ENCODE measurements at regions not wholly inside any gene's neighbourhood (a gene's known extent, or its start where the extent isn't known, plus 50 kb on each side); places are given as distances from the start of the nearest gene placed in this dataset.

- ATAC-seq = no peak
- no peak overlapping the region for H3K9ac ChIP-seq (ENCODE audit: control insufficient read depth, insufficient read depth, low read length)
- ChIA-PET SMC1A (ENCODE audit: uncharacterized antibody, unreplicated experiment) (no interaction called here), CTCF (no interaction called here), POLR2A (no interaction called here), RAD21 (ENCODE audit: unreplicated experiment) (no interaction called here)
- WGBS (ENCODE audit: insufficient coverage, insufficient replicate concordance, low lambda C conversion rate, missing lambda C conversion rate) = 46% methylated on average over 2 of the region's 2 CpGs
- BruUV-seq (replicated peaks) = no TSS peak
- H3K27me3 ChIP-seq (replicated peaks in 1 of 2; ENCODE audit: control insufficient read depth in 2 of 2, insufficient read depth in 2 of 2, low read length in 1 of 2) = no peaks in the 10 kb centered on the region
- no peak for DNase-seq (ENCODE audit: low read depth, low spot score)
- no peak overlapping the region for H3K27ac ChIP-seq (ENCODE audit: control insufficient read depth, insufficient read depth)
- no peaks in the 10 kb centered on the region for H3K9me3 ChIP-seq (replicated peaks; ENCODE audit: control insufficient read depth, insufficient read depth, low read length)
- H3K79me2 ChIP-seq (ENCODE audit: control insufficient read depth, insufficient read depth, low read length) = no peaks in the 10 kb centered on the region
- no peak overlapping the region for H2AFZ ChIP-seq (ENCODE audit: control insufficient read depth, low read depth, low read length)
- H4K20me1 ChIP-seq (ENCODE audit: control insufficient read depth, insufficient read depth) = no peaks in the 10 kb centered on the region
- in situ Hi-C loops (cut with MboI) (no loop called here), intact Hi-C loops (cut with micrococcal nuclease; ENCODE audit: unreplicated experiment) (no loop called here)
- no peaks in the 10 kb centered on the region for H3K4me1 ChIP-seq (ENCODE audit: control insufficient read depth, insufficient read depth, low read length)
- no peaks in the 10 kb centered on the region for H3K36me3 ChIP-seq (ENCODE audit: control insufficient read depth in 2 of 2, insufficient read depth in 2 of 2, low read length in 1 of 2)
- no peak overlapping the region for H3K4me3 ChIP-seq
- FAIRE-seq = no peak
- no peak overlapping the region for H3K4me2 ChIP-seq (ENCODE audit: control insufficient read depth, insufficient read depth)
- no peak for TF ChIP-seq SIN3A (IDR thresholded peaks at IDR 0.05; ENCODE audit: low read depth, low read length)
- TF ChIP-seq CHD4 (IDR thresholded peaks at IDR 0.05) = no peak
- TF ChIP-seq HDAC2 (IDR thresholded peaks at IDR 0.05) = no peak
- no peak for TF ChIP-seq TCF12 (IDR thresholded peaks at IDR 0.05; ENCODE audit: low read depth, low read length)
- no peak for TF ChIP-seq ZNF217 (IDR thresholded peaks at IDR 0.05)
- no peak for TF ChIP-seq ZBTB11 (CRISPR knock-in tag; IDR thresholded peaks at IDR 0.05)
- TF ChIP-seq RFX5 (IDR thresholded peaks at IDR 0.05; ENCODE audit: low read depth, low read length) = no peak
- no peak for TF ChIP-seq PKNOX1 (IDR thresholded peaks at IDR 0.05)
- TF ChIP-seq CBFB (IDR thresholded peaks at IDR 0.05; ENCODE audit: low read depth) = no peak
- no peak for TF ChIP-seq E2F8 (IDR thresholded peaks at IDR 0.05; ENCODE audit: low read depth, partially characterized antibody)
- no peak for TF ChIP-seq HDAC6 (IDR thresholded peaks at IDR 0.05; ENCODE audit: unreplicated experiment)
- TF ChIP-seq BCL11A (IDR thresholded peaks at IDR 0.05; ENCODE audit: low read depth, low read length) = no peak
- TF ChIP-seq PAX5 (IDR thresholded peaks at IDR 0.05; ENCODE audit: borderline replicate concordance, low read depth, low read length) = no peak
- TF ChIP-seq CREB1 (IDR thresholded peaks at IDR 0.05; ENCODE audit: low read depth) = no peak
- no peak for TF ChIP-seq BACH1 (IDR thresholded peaks at IDR 0.05; ENCODE audit: borderline replicate concordance)
- no peak for TF ChIP-seq LARP7 (IDR thresholded peaks at IDR 0.05)
- TF ChIP-seq ZBTB33 (IDR thresholded peaks at IDR 0.05) = no peak
Measured at GRCh38 chr14:88975926-88976325, 151.5 kb downstream of the TTC8 start.
